HL-60 (cell line): ENCODE measurements at regions not wholly inside any gene's neighbourhood (a gene's known extent, or its start where the extent isn't known, plus 50 kb on each side); places are given as distances from the start of the nearest gene placed in this dataset.

ENCODE experiments used
- POLR2AphosphoS5 ChIP-seq: IDR thresholded peaks from 2 replicates; pipeline ENCODE4 v1.6.1; 2012; ENCODE audit warnings: low read depth
- TF ChIP-seq, protein P1 (sequence below): IDR thresholded peaks from one replicate; pipeline ENCODE4 v1.5.1; 2011; ENCODE audit warnings: low read length, control low read depth, inconsistent platforms; ENCODE audit not compliant: insufficient read depth

DNA sequence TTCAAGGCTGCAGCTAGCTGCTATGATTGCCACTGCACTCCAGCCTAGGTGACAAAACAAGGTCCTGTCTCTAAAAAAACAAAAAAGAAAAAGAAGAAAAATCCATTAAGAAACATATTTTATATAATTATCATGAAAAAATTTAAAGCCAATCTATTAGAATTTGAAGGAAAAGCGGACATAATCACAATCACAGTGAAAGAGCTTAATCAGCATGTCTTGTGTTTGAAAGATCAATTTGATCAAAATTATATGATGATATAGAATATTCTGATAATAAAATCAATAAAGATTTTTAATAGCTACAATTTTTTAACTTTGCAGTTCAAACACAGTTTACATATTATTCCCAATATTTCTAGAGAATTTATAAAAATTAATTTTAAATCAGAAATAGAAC lies 210.1 kb downstream of the MEX3B start:
- TF ChIP-seq, protein P1, sequence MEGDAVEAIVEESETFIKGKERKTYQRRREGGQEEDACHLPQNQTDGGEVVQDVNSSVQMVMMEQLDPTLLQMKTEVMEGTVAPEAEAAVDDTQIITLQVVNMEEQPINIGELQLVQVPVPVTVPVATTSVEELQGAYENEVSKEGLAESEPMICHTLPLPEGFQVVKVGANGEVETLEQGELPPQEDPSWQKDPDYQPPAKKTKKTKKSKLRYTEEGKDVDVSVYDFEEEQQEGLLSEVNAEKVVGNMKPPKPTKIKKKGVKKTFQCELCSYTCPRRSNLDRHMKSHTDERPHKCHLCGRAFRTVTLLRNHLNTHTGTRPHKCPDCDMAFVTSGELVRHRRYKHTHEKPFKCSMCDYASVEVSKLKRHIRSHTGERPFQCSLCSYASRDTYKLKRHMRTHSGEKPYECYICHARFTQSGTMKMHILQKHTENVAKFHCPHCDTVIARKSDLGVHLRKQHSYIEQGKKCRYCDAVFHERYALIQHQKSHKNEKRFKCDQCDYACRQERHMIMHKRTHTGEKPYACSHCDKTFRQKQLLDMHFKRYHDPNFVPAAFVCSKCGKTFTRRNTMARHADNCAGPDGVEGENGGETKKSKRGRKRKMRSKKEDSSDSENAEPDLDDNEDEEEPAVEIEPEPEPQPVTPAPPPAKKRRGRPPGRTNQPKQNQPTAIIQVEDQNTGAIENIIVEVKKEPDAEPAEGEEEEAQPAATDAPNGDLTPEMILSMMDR, result no peak
- TF ChIP-seq POLR2AphosphoS5, result no peak
